B cell (primary cell): ENCODE measurements at regions not wholly inside any gene's neighbourhood (a gene's known extent, or its start where the extent isn't known, plus 50 kb on each side); places are given as distances from the start of the nearest gene placed in this dataset.

ENCODE experiments used
- ATAC-seq: fragments of 200-7000 bp; cut with Tn5 transposase; one replicate; pipeline ENCODE4 v1.10.0; 2021; ENCODE audit warnings: low read depth, mild to moderate bottlenecking, moderate number of reproducible peaks, moderate library complexity
- CTCF ChIA-PET: fragments of 350-600 bp; sonication (Branson Sonifier 250); formaldehyde crosslinking; loops from one replicate; lab custom pipeline; 2021; ENCODE audit warnings: antibody characterized with exemption, inconsistent platforms; lab: Charles Lee
- POLR2A ChIA-PET: fragments of 350-600 bp; sonication (Branson Sonifier 250); formaldehyde crosslinking; loops from one replicate; lab custom pipeline; 2021; ENCODE audit warnings: antibody characterized with exemption; lab: Charles Lee
- DNase-seq: peaks from one replicate; pipeline ENCODE4 v3.0.0; 2013
- H2AFZ ChIP-seq: 2 replicates; pipeline ENCODE4 v1.6.1; 2012; ENCODE audit warnings: mild to moderate bottlenecking, low read depth, low read length; ENCODE audit not compliant: insufficient read depth, poor library complexity, severe bottlenecking
- H3K27ac ChIP-seq, 2 donors: 1 replicate in 1 of 2; 2 replicates in 1 of 2; pipeline ENCODE4 v1.5.1; 2012 to 2013; ENCODE audit warnings: low read length in 2 of 2, mild to moderate bottlenecking in 2 of 2, moderate library complexity in 1 of 2
- H3K27me3 ChIP-seq, 4 experiments: fragments of 200-600 bp in 1 of 4; sonication (generic) in 1 of 4; replicated peaks in 1 of 4; 1 replicate in 2 of 4; 2 replicates in 2 of 4; pipeline versions ENCODE4 v1.6.1 to v1.7.0; 2013 to 2016; ENCODE audit warnings: low read length in 3 of 4, mild to moderate bottlenecking in 2 of 4, mixed read lengths in 1 of 4, moderate library complexity in 1 of 4; ENCODE audit not compliant: insufficient read depth in 4 of 4, control insufficient read depth in 3 of 4; ENCODE audit errors: control extremely low read depth in 1 of 4
- H3K36me3 ChIP-seq, 2 experiments: replicated peaks in 1 of 2; 1 replicate in 1 of 2; 2 replicates in 1 of 2; pipeline versions ENCODE4 v1.6.1 to v1.7.1; 2013; ENCODE audit warnings: low read length in 1 of 2; ENCODE audit not compliant: insufficient read depth in 2 of 2, control insufficient read depth in 1 of 2; ENCODE audit errors: control extremely low read depth in 1 of 2, extremely low read depth in 1 of 2
- H3K4me1 ChIP-seq, 2 donors: fragments of 200-600 bp in 1 of 2; sonication (generic) in 1 of 2; 1 replicate in 1 of 2; 2 replicates in 1 of 2; pipeline versions ENCODE4 v1.5.1 to v1.6.1; 2013 to 2017; ENCODE audit warnings: low read length in 2 of 2; ENCODE audit not compliant: control insufficient read depth in 2 of 2, insufficient read depth in 2 of 2
- H3K4me2 ChIP-seq: replicated peaks from 2 replicates; pipeline ENCODE3; 2012; ENCODE audit warnings: mild to moderate bottlenecking, low read depth, low read length; ENCODE audit not compliant: poor library complexity, severe bottlenecking
- H3K4me3 ChIP-seq, 5 experiments: fragments of 200-600 bp in 1 of 5; sonication (generic) in 1 of 5; 1 replicate in 3 of 5; 2 replicates in 2 of 5; pipeline versions ENCODE4 v1.5.1 to v1.7.0; 2011 to 2016; ENCODE audit warnings: low read length in 4 of 5, mild to moderate bottlenecking in 4 of 5, low read depth in 2 of 5, control low read depth in 1 of 5, moderate library complexity in 1 of 5; ENCODE audit not compliant: insufficient read depth in 1 of 5; ENCODE audit errors: control extremely low read depth in 1 of 5, extremely low read depth in 1 of 5
- H3K79me2 ChIP-seq: fragments of 200-600 bp; sonication (generic); one replicate; pipeline ENCODE4 v1.6.0; 2016; ENCODE audit warnings: low read length; ENCODE audit not compliant: control insufficient read depth, insufficient read depth
- H3K9ac ChIP-seq: fragments of 200-600 bp; sonication (generic); 2 replicates; pipeline ENCODE4 v1.6.1; 2017; ENCODE audit warnings: mild to moderate bottlenecking, low read length, moderate library complexity
- H3K9me3 ChIP-seq, 3 donors: one replicate each; pipeline versions ENCODE4 v1.6.1 to v1.7.1; 2013; ENCODE audit warnings: low read length in 2 of 3; ENCODE audit not compliant: control insufficient read depth in 2 of 3, insufficient read depth in 1 of 3; ENCODE audit errors: control extremely low read depth in 1 of 3
- H4K20me1 ChIP-seq: 2 replicates; pipeline ENCODE4 v1.6.0; 2012; ENCODE audit warnings: mild to moderate bottlenecking, low read length; ENCODE audit not compliant: insufficient read depth, control insufficient read depth, poor library complexity, severe bottlenecking
- H3K27ac Mint-ChIP-seq: one replicate; pipeline ENCODE4 v1.8.0; 2021; ENCODE audit warnings: mixed read lengths
- H3K27me3 Mint-ChIP-seq: one replicate; pipeline ENCODE4 v1.8.0; 2021; ENCODE audit warnings: mixed read lengths
- H3K4me1 Mint-ChIP-seq: one replicate; pipeline ENCODE4 v1.8.0; 2021; ENCODE audit warnings: mixed read lengths
- H3K4me3 Mint-ChIP-seq: one replicate; pipeline ENCODE4 v1.8.0; 2021; ENCODE audit warnings: mixed read lengths
- H3K9me3 Mint-ChIP-seq: one replicate; pipeline ENCODE4 v1.8.0; 2022; ENCODE audit warnings: mixed read lengths; ENCODE audit not compliant: insufficient read depth
- EZH2 ChIP-seq: IDR thresholded peaks from 2 replicates; pipeline ENCODE4 v1.6.1; 2012; ENCODE audit warnings: borderline replicate concordance, low read depth, mild to moderate bottlenecking, moderate library complexity, low read length; ENCODE audit not compliant: insufficient read depth, poor library complexity, severe bottlenecking
- WGBS: methylation state at CpG from one replicate; pipeline ENCODE4 v1.1.5; 2013; ENCODE audit warnings: missing lambda C conversion rate; ENCODE audit not compliant: insufficient coverage; 5-methylcytosine and 5-hydroxymethylcytosine counted together
- intact Hi-C: fragments of 100-400 bp; cut with micrococcal nuclease; formaldehyde crosslinking; loops from one replicate; pipeline ENCODE4 v1.10.0; 2022
- TF ChIP-seq, protein P1 (sequence below): fragments of 200-600 bp; IDR thresholded peaks from one replicate; pipeline ENCODE4 v1.8.0; 2022; ENCODE audit warnings: antibody characterized with exemption, mild to moderate bottlenecking

DNA sequence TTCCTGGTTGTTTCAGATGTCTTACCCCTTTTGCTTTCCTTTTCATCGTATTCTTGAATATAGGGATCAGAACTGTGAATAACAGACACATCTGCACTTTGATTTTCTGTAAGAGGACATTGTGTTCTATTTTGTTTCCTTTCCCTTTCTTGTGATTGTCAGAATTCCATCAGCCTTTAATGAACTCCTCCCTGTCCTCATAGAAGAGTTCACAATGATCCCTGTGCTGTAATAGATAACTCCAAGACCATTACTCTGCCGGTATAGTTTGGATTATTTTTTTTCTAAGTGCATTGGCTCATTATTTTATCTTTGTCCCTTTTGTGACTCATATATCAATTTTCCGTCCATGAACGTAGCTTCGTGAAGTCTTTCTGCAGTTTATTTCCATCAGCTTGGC lies 59.7 kb upstream of the PRDM8 start:
- Mint-ChIP-seq H3K9me3 (no peaks in the 10 kb centered on the region), H3K27ac (no peak overlapping the region), H3K4me3 (no peak overlapping the region), H3K27me3 (peaks cover 1% of the 10 kb centered on the region), H3K4me1 (peaks cover 30% of the 10 kb centered on the region)
- H3K9ac ChIP-seq = no peak overlapping the region
- ChIA-PET POLR2A (no interaction called here), CTCF (interaction anchor here (1.0 to 2.4 kb wide), 4 partner anchors 12 to 41 kb away, joined by 3 to 16 read pairs (median 4); no protein-coding TSS in a partner anchor)
- no peak overlapping the region for H2AFZ ChIP-seq
- no peaks in the 10 kb centered on the region for H3K36me3 ChIP-seq
- ATAC-seq (no peak), DNase-seq (no peak)
- no CpG with 5 or more reads among the region's 5 CpGs for WGBS
- intact Hi-C loops = loop anchor here (2.0 kb wide), 1 partner anchor 13 kb away; no protein-coding TSS in a partner anchor
- H3K4me2 ChIP-seq = no peak overlapping the region
- no peaks in the 10 kb centered on the region for H3K9me3 ChIP-seq
- peaks cover 12 to 24% of the 10 kb centered on the region in 2 donors for H3K4me1 ChIP-seq
- H3K79me2 ChIP-seq = no peaks in the 10 kb centered on the region
- TF ChIP-seq, protein P1, sequence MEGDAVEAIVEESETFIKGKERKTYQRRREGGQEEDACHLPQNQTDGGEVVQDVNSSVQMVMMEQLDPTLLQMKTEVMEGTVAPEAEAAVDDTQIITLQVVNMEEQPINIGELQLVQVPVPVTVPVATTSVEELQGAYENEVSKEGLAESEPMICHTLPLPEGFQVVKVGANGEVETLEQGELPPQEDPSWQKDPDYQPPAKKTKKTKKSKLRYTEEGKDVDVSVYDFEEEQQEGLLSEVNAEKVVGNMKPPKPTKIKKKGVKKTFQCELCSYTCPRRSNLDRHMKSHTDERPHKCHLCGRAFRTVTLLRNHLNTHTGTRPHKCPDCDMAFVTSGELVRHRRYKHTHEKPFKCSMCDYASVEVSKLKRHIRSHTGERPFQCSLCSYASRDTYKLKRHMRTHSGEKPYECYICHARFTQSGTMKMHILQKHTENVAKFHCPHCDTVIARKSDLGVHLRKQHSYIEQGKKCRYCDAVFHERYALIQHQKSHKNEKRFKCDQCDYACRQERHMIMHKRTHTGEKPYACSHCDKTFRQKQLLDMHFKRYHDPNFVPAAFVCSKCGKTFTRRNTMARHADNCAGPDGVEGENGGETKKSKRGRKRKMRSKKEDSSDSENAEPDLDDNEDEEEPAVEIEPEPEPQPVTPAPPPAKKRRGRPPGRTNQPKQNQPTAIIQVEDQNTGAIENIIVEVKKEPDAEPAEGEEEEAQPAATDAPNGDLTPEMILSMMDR = no peak
- TF ChIP-seq EZH2 = no peak
- H3K27ac ChIP-seq = no peak overlapping the region
- no peaks in the 10 kb centered on the region for H4K20me1 ChIP-seq
- H3K27me3 ChIP-seq = no peaks in the 10 kb centered on the region
- H3K4me3 ChIP-seq = no peak overlapping the region

DNA sequence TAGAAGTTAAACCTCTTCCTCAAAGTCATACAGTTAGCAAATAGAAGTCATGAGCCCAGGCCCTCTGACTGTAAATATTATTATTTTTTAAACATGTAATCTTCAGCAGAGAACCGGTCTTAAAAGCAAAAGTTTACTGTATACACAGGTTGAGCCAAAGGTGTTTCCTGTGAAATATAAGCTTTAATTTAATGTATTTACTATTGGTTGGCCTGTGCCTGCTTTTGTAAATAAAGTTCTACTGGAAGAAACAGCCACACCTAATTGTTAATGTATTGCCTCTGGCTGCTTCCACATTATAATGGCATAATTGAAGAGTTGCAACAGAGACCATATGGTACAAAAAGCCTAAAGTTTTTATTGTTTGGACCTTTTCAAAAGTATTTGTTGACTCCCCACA lies 61.0 kb upstream of the PRDM8 start:
- Histone ChIP-seq H3K79me2 (no peaks in the 10 kb centered on the region), H3K27ac (no peak overlapping the region), H3K27me3 (no peaks in the 10 kb centered on the region), H3K4me2 (no peak overlapping the region), H3K4me1 (peaks cover 8 to 17% of the 10 kb centered on the region in 2 donors), H4K20me1 (no peaks in the 10 kb centered on the region), H3K9me3 (no peaks in the 10 kb centered on the region), H2AFZ (no peak overlapping the region), H3K4me3 (no peak overlapping the region), H3K36me3 (no peaks in the 10 kb centered on the region), H3K9ac (no peak overlapping the region)
- TF ChIP-seq, protein P1 = no peak
- TF ChIP-seq EZH2 = no peak
- Mint-ChIP-seq H3K9me3 (no peaks in the 10 kb centered on the region), H3K27me3 (peaks cover 7% of the 10 kb centered on the region), H3K27ac (no peak overlapping the region), H3K4me1 (peaks cover 22% of the 10 kb centered on the region), H3K4me3 (no peak overlapping the region)
- POLR2A ChIA-PET = no interaction called here
- DNase-seq (no peak), ATAC-seq (no peak)
- no CpG with 5 or more reads among the region's 1 CpG for WGBS
- CTCF ChIA-PET = interaction anchor here (1.0 to 1.3 kb wide), 2 partner anchors 8 to 11 kb away, joined by 3 to 5 read pairs; no protein-coding TSS in a partner anchor
- intact Hi-C loops = no loop called here
